DOHH2 (cell line): ENCODE measurements at regions not wholly inside any gene's neighbourhood (a gene's known extent, or its start where the extent isn't known, plus 50 kb on each side); places are given as distances from the start of the nearest gene placed in this dataset.

ENCODE experiments used
- H3F3A ChIP-seq: fragments of 200-600 bp; sonication (generic), shearing (Covaris generic); 2 replicates; pipeline ENCODE4 v1.6.0; 2016; ENCODE audit warnings: antibody characterized with exemption, mild to moderate bottlenecking; ENCODE audit not compliant: control insufficient read depth, insufficient read depth
- H3K27ac ChIP-seq: fragments of 200-600 bp; sonication (generic); 2 replicates; pipeline ENCODE4 v1.5.1; 2014; ENCODE audit warnings: low read depth, mild to moderate bottlenecking, low read length, moderate library complexity
- H3K27me3 ChIP-seq: fragments of 200-600 bp; sonication (generic); 2 replicates; pipeline ENCODE4 v1.6.1; 2014; ENCODE audit warnings: mild to moderate bottlenecking, low read length, mixed read lengths; ENCODE audit not compliant: control insufficient read depth
- H3K36me3 ChIP-seq: fragments of 200-600 bp; sonication (generic); 2 replicates; pipeline ENCODE4 v1.6.1; 2014; ENCODE audit warnings: mild to moderate bottlenecking, low read length, moderate library complexity, mixed read lengths; ENCODE audit not compliant: control insufficient read depth
- H3K4me1 ChIP-seq: fragments of 200-600 bp; sonication (generic); 2 replicates; pipeline ENCODE4 v1.6.1; 2014; ENCODE audit warnings: mild to moderate bottlenecking, low read length, mixed read lengths; ENCODE audit not compliant: control insufficient read depth
- H3K4me2 ChIP-seq: fragments of 200-600 bp; sonication (generic); 2 replicates; pipeline ENCODE4 v1.6.0; 2014; ENCODE audit warnings: mild to moderate bottlenecking, low read length, moderate library complexity
- H3K4me3 ChIP-seq: fragments of 200-600 bp; sonication (generic); 2 replicates; pipeline ENCODE4 v1.5.1; 2014; ENCODE audit warnings: mild to moderate bottlenecking, low read length, mixed read lengths
- H3K79me2 ChIP-seq: fragments of 200-600 bp; sonication (generic); 2 replicates; pipeline ENCODE4 v1.6.1; 2014; ENCODE audit warnings: mild to moderate bottlenecking, low read length, mixed read lengths; ENCODE audit not compliant: control insufficient read depth
- H3K9me2 ChIP-seq: fragments of 200-600 bp; sonication (generic); replicated peaks from 2 replicates; pipeline ENCODE4 v1.6.1; 2014; ENCODE audit warnings: mild to moderate bottlenecking, low read length, mixed read lengths; ENCODE audit not compliant: control insufficient read depth
- H3K9me3 ChIP-seq: fragments of 200-600 bp; sonication (generic); 2 replicates; pipeline ENCODE4 v1.6.1; 2014; ENCODE audit warnings: antibody characterized with exemption, low read length, mixed read lengths; ENCODE audit not compliant: control insufficient read depth, insufficient read depth
- H4K20me1 ChIP-seq: fragments of 200-600 bp; sonication (generic); 2 replicates; pipeline ENCODE4 v1.6.0; 2014; ENCODE audit warnings: low read depth, mild to moderate bottlenecking, antibody characterized with exemption, low read length, moderate library complexity; ENCODE audit not compliant: control insufficient read depth, insufficient read depth
- EZH2phosphoT487 ChIP-seq: fragments of 200-600 bp; sonication (generic); IDR thresholded peaks from 2 replicates; pipeline ENCODE4 v1.6.1; 2017; ENCODE audit warnings: borderline replicate concordance, mild to moderate bottlenecking, antibody characterized with exemption, low read length, moderate library complexity, mixed read lengths
- TF ChIP-seq, protein P1 (sequence below): fragments of 200-600 bp; sonication (generic); IDR thresholded peaks from one replicate; pipeline ENCODE4 v1.5.1; 2014; ENCODE audit warnings: antibody characterized with exemption, mild to moderate bottlenecking, low read depth, low read length; ENCODE audit not compliant: poor library complexity, severe bottlenecking

DNA sequence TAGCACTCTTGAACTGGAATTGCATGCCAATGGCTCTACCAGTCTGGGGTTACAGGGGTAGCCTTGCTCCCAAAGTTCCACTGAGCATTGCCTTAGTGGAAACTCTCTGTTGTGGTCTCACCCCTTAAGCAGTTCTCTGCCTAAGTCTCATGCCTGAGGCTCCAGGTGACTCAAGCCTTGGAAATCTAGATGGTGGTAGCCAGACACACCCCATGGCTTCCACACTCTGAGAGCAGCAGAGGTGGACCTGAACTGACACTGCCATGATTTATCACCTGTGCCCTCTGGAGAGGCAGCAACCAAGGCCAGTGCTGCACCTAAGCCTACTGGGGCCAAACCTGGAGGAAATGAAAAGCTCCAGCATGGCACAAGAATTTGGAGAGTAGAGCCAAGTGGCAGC is 285.7 kb upstream of the PKN2 start:
- TF ChIP-seq, protein P1, sequence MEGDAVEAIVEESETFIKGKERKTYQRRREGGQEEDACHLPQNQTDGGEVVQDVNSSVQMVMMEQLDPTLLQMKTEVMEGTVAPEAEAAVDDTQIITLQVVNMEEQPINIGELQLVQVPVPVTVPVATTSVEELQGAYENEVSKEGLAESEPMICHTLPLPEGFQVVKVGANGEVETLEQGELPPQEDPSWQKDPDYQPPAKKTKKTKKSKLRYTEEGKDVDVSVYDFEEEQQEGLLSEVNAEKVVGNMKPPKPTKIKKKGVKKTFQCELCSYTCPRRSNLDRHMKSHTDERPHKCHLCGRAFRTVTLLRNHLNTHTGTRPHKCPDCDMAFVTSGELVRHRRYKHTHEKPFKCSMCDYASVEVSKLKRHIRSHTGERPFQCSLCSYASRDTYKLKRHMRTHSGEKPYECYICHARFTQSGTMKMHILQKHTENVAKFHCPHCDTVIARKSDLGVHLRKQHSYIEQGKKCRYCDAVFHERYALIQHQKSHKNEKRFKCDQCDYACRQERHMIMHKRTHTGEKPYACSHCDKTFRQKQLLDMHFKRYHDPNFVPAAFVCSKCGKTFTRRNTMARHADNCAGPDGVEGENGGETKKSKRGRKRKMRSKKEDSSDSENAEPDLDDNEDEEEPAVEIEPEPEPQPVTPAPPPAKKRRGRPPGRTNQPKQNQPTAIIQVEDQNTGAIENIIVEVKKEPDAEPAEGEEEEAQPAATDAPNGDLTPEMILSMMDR: no peak
- no peak for TF ChIP-seq EZH2phosphoT487
- no peak overlapping the region for H3K27ac ChIP-seq
- no peaks in the 10 kb centered on the region for H3K79me2 ChIP-seq
- H3F3A ChIP-seq: no peaks in the 10 kb centered on the region
- H3K4me2 ChIP-seq: no peak overlapping the region
- no peak overlapping the region for H3K4me3 ChIP-seq
- H3K9me2 ChIP-seq: no peaks in the 10 kb centered on the region
- H3K27me3 ChIP-seq: no peaks in the 10 kb centered on the region
- no peaks in the 10 kb centered on the region for H3K9me3 ChIP-seq
- H4K20me1 ChIP-seq: no peaks in the 10 kb centered on the region
- H3K4me1 ChIP-seq: no peaks in the 10 kb centered on the region
- no peaks in the 10 kb centered on the region for H3K36me3 ChIP-seq

DNA sequence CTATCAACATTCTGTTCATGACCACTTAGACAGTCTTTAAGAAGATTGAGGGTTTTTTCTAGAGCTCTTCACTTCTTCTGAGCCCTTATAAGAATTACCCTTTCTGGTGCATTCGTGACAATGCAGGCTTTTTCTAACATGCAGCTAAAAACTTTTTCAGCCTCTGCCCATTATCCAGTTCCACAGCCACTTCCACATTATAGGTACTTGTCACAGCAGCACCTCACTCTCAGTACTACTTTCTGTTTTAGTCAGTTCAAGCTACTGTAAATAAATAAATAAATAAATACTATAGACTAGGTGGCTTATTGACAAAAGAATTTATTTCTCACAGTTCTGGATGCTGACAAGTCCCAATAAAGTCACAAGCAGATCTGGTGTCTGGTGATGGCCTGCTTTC is 284.4 kb upstream of the PKN2 start:
- Histone ChIP-seq H3F3A (no peaks in the 10 kb centered on the region), H3K27ac (no peak overlapping the region), H3K4me2 (no peak overlapping the region), H4K20me1 (no peaks in the 10 kb centered on the region), H3K9me2 (no peaks in the 10 kb centered on the region), H3K9me3 (no peaks in the 10 kb centered on the region), H3K4me3 (no peak overlapping the region), H3K27me3 (no peaks in the 10 kb centered on the region), H3K36me3 (no peaks in the 10 kb centered on the region), H3K79me2 (no peaks in the 10 kb centered on the region), H3K4me1 (no peaks in the 10 kb centered on the region)
- TF ChIP-seq, protein P1: no peak
- no peak for TF ChIP-seq EZH2phosphoT487

DNA sequence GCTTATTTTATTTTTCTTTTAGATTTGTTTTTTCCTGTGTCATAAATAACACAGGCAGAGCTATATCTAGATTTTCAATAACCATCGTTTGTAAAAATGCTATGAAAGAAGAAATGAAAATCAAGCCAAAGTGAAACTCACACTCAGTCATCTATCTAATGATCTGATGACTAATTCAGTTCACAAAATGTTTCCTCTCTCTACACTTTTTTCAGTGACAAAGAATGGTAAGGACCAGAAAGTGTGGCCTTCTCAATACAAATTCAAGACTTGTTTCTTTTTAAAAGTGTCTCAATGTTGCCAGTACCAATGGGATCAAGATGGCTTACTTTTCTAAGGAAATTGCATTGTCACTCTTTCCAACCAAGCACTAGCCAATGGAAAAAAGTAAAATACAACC is 282.8 kb upstream of the PKN2 start:
- no peak overlapping the region for H3K4me3 ChIP-seq
- H3K9me2 ChIP-seq: no peaks in the 10 kb centered on the region
- no peaks in the 10 kb centered on the region for H3K27me3 ChIP-seq
- no peaks in the 10 kb centered on the region for H3K79me2 ChIP-seq
- no peaks in the 10 kb centered on the region for H4K20me1 ChIP-seq
- no peaks in the 10 kb centered on the region for H3K4me1 ChIP-seq
- H3K36me3 ChIP-seq: no peaks in the 10 kb centered on the region
- no peak for TF ChIP-seq EZH2phosphoT487
- TF ChIP-seq, protein P1: no peak
- no peak overlapping the region for H3K4me2 ChIP-seq
- no peaks in the 10 kb centered on the region for H3K9me3 ChIP-seq
- no peaks in the 10 kb centered on the region for H3F3A ChIP-seq
- no peak overlapping the region for H3K27ac ChIP-seq

DNA sequence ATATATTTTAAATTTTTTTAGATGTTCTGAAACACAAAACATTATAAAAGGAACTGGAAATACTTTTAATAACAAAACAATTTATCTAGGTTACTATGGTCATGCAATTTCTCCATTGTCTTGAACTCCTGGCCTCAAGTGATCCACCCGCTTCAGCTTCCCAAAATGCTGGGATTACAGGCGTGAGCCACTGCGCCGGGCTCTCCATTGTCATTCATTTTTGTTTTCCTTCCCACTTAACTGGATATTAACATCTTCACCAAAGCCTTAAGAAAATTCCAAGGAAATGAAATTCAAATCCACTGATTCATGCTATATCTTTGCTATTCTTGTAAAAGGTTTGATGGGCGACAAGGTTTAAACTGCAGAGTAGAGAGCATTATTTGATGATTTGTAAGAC is 279.5 kb upstream of the PKN2 start:
- Histone ChIP-seq H3K4me1 (no peaks in the 10 kb centered on the region), H3K27me3 (no peaks in the 10 kb centered on the region), H4K20me1 (no peaks in the 10 kb centered on the region), H3K4me3 (no peak overlapping the region), H3K36me3 (no peaks in the 10 kb centered on the region), H3K79me2 (no peaks in the 10 kb centered on the region), H3K9me3 (no peaks in the 10 kb centered on the region), H3K27ac (no peak overlapping the region), H3F3A (no peaks in the 10 kb centered on the region), H3K9me2 (no peaks in the 10 kb centered on the region), H3K4me2 (no peak overlapping the region)
- TF ChIP-seq, protein P1: no peak
- no peak for TF ChIP-seq EZH2phosphoT487
